HCT116 (cell line): ENCODE measurements at regions not wholly inside any gene's neighbourhood (a gene's known extent, or its start where the extent isn't known, plus 50 kb on each side); places are given as distances from the start of the nearest gene placed in this dataset.

Source experiments
- ATAC-seq: fragments of 200-7000 bp; cut with Tn5 transposase; 2 replicates; pipeline ENCODE4 v1.9.1; 2020; ENCODE audit warnings: mild to moderate bottlenecking, moderate library complexity
- BruUV-seq: library from RNA; stranded (reverse); fragments of 400-500 nt; replicated peaks from 2 replicates; lab custom pipeline; 2021; lab: Mats Ljungman, UMichigan
- CTCF ChIA-PET: fragments of 300-600 bp; sonication (Branson Sonifier 250); formaldehyde crosslinking; loops from one replicate; lab custom pipeline; 2021; ENCODE audit warnings: antibody characterized with exemption; lab: Charles Lee
- POLR2A ChIA-PET: fragments of 300-600, 350-600 bp; sonication (Branson Sonifier 250); formaldehyde crosslinking; loops from one replicate; lab custom pipeline; 2021; ENCODE audit warnings: antibody characterized with exemption; lab: Charles Lee
- RAD21 ChIA-PET, 2 experiments: fragments of 300-600 bp; sonication (Branson Sonifier 250); formaldehyde crosslinking; loops; one replicate each; lab custom pipeline; 2023; ENCODE audit warnings: low total read pairs in 2 of 2; ENCODE audit not compliant: uncharacterized antibody in 2 of 2, unreplicated experiment in 2 of 2, low non-redundant PET in 1 of 2; lab: Charles Lee
- DNase-seq: peaks from one replicate; pipeline ENCODE4 v3.0.0-alpha.2; 2010; ENCODE audit warnings: low read depth, low spot score
- H2AFZ ChIP-seq: fragments of 200-600 bp; shearing (Covaris generic), sonication (generic); 2 replicates; pipeline ENCODE4 v1.6.1; 2017; ENCODE audit warnings: low read depth, mixed run types, mixed read lengths, antibody characterized with exemption, low read length; ENCODE audit not compliant: poor library complexity, severe bottlenecking
- H3K27ac ChIP-seq: 2 replicates; pipeline ENCODE4 v1.5.1; 2012; ENCODE audit warnings: low read depth, low read length
- H3K27me3 ChIP-seq: fragments of 200-600 bp; sonication (generic); 2 replicates; pipeline ENCODE4 v1.6.1; 2016; ENCODE audit warnings: mixed run types, low read length, mixed read lengths; ENCODE audit not compliant: insufficient read depth
- H3K36me3 ChIP-seq, 2 experiments: fragments of 200-500 bp in 1 of 2; fragments of 200-600 bp in 1 of 2; sonication (Bioruptor generic) in 1 of 2; sonication (generic) in 1 of 2; 2 replicates each; pipeline versions ENCODE4 v1.5.1 to v1.6.1; 2014 to 2016; ENCODE audit warnings: low read length in 2 of 2, inconsistent platforms in 1 of 2, mixed read lengths in 1 of 2, mixed run types in 1 of 2; ENCODE audit not compliant: insufficient read depth in 2 of 2, control insufficient read depth in 1 of 2
- H3K4me1 ChIP-seq, 2 experiments: fragments of 200-600 bp in 1 of 2; sonication (generic) in 1 of 2; 2 replicates each; pipeline versions ENCODE4 v1.5.1 to v1.6.1; 2012 to 2017; ENCODE audit warnings: low read length in 2 of 2, inconsistent platforms in 1 of 2, mild to moderate bottlenecking in 1 of 2, mixed read lengths in 1 of 2, mixed run types in 1 of 2, moderate library complexity in 1 of 2; ENCODE audit not compliant: insufficient read depth in 2 of 2, control insufficient read depth in 1 of 2
- H3K4me2 ChIP-seq: fragments of 200-600 bp; sonication (generic); 2 replicates; pipeline ENCODE4 v1.6.1; 2017; ENCODE audit warnings: mixed run types, low read length, mixed read lengths
- H3K4me3 ChIP-seq, 2 experiments: fragments of 200-600 bp in 1 of 2; sonication (generic) in 1 of 2; replicated peaks in 1 of 2; 2 replicates each; pipeline ENCODE4 v1.5.1; 2011 to 2016; ENCODE audit warnings: low read length in 2 of 2, control low read depth in 1 of 2, low read depth in 1 of 2, mild to moderate bottlenecking in 1 of 2, mixed read lengths in 1 of 2, mixed run types in 1 of 2
- H3K79me2 ChIP-seq: fragments of 200-600 bp; sonication (generic); 2 replicates; pipeline ENCODE4 v1.6.1; 2017; ENCODE audit warnings: mild to moderate bottlenecking, mixed run types, low read length, moderate library complexity, mixed read lengths; ENCODE audit not compliant: insufficient read depth
- H3K9ac ChIP-seq: fragments of 200-600 bp; sonication (generic); 2 replicates; pipeline ENCODE4 v1.6.1; 2016; ENCODE audit warnings: low read length, mixed read lengths
- H3K9me2 ChIP-seq: fragments of 200-600 bp; sonication (generic), shearing (Covaris generic); 2 replicates; pipeline ENCODE4 v1.6.1; 2017; ENCODE audit warnings: mixed run types, mild to moderate bottlenecking, moderate library complexity; ENCODE audit not compliant: insufficient read depth
- H3K9me3 ChIP-seq, 2 experiments: fragments of 200-500 bp in 1 of 2; fragments of 200-600 bp in 1 of 2; sonication (Bioruptor generic) in 1 of 2; sonication (generic) in 1 of 2; 2 replicates each; pipeline ENCODE4 v1.6.1; 2014 to 2017; ENCODE audit warnings: low read length in 2 of 2, mixed read lengths in 2 of 2, inconsistent platforms in 1 of 2, low read depth in 1 of 2, mild to moderate bottlenecking in 1 of 2, mixed run types in 1 of 2, moderate library complexity in 1 of 2; ENCODE audit not compliant: control insufficient read depth in 1 of 2, insufficient read depth in 1 of 2
- H4K20me1 ChIP-seq: fragments of 200-600 bp; sonication (generic), shearing (Covaris generic); 2 replicates; pipeline ENCODE4 v1.6.1; 2017; ENCODE audit warnings: mixed run types, mild to moderate bottlenecking, moderate library complexity; ENCODE audit not compliant: insufficient read depth
- CEBPB ChIP-seq: IDR thresholded peaks from 2 replicates; pipeline ENCODE4 v1.6.1; 2012; ENCODE audit warnings: low read depth
- CTCF ChIP-seq, 3 experiments: fragments of 200-600 bp in 1 of 3; sonication (generic) in 1 of 3; IDR thresholded peaks in 2 of 3; conservative IDR thresholded peaks in 1 of 3; 2 replicates each; pipeline ENCODE4 v1.5.1; 2012 to 2017; ENCODE audit warnings: low read depth in 2 of 3, low read length in 2 of 3, antibody characterized with exemption in 1 of 3, borderline replicate concordance in 1 of 3, control low read depth in 1 of 3, mild to moderate bottlenecking in 1 of 3, mixed read lengths in 1 of 3, mixed run types in 1 of 3, moderate library complexity in 1 of 3; ENCODE audit not compliant: insufficient read depth in 1 of 3
- EZH2 ChIP-seq: fragments of 200-600 bp; sonication (generic); IDR thresholded peaks from 2 replicates; pipeline ENCODE4 v1.6.1; 2017; ENCODE audit warnings: antibody characterized with exemption, mixed run types
- JUND ChIP-seq: IDR thresholded peaks from 2 replicates; pipeline ENCODE4 v1.6.1; 2012
- MAX ChIP-seq: IDR thresholded peaks from 2 replicates; pipeline ENCODE4 v1.6.1; 2012
- RAD21 ChIP-seq: IDR thresholded peaks from 2 replicates; pipeline ENCODE4 v1.6.1; 2012; ENCODE audit warnings: low read depth, mild to moderate bottlenecking
- SIN3A ChIP-seq: IDR thresholded peaks from 2 replicates; pipeline ENCODE4 v1.6.1; 2012; ENCODE audit warnings: low read depth
- ZBTB33 ChIP-seq: IDR thresholded peaks from 2 replicates; pipeline ENCODE4 v1.6.1; 2011; ENCODE audit warnings: mild to moderate bottlenecking, low read length, moderate library complexity; ENCODE audit not compliant: insufficient replicate concordance; ENCODE audit errors: extremely low read depth
- ZNF274 ChIP-seq: fragments of 200-500 bp; sonication (Bioruptor generic); IDR thresholded peaks from 2 replicates; pipeline ENCODE4 v1.6.1; 2014; ENCODE audit warnings: mild to moderate bottlenecking, low read depth, low read length, inconsistent platforms
- intact Hi-C: fragments of 100-400 bp; cut with micrococcal nuclease; formaldehyde crosslinking; loops from 2 replicates; pipeline ENCODE4 v1.10.0; 2022

GRCh38 chr4:63036159-63036866 is 1372.9 kb downstream of the TECRL start:
- intact Hi-C loops = no loop called here
- H3K4me3 ChIP-seq = no peak overlapping the region
- ATAC-seq (no peak), DNase-seq (no peak)
- no peaks in the 10 kb centered on the region for H3K9me2 ChIP-seq
- H3K4me1 ChIP-seq = no peaks in the 10 kb centered on the region
- BruUV-seq = no TSS peak
- peaks cover 10 to 24% of the 10 kb centered on the region in 2 experiments; a peak in 2 of 4 replicates for H3K9me3 ChIP-seq
- H3K4me2 ChIP-seq = no peak overlapping the region
- H3K79me2 ChIP-seq = no peaks in the 10 kb centered on the region
- POLR2A ChIA-PET = no interaction called here
- TF ChIP-seq CEBPB = no peak
- TF ChIP-seq SIN3A = no peak
- TF ChIP-seq JUND = no peak
- no peak for TF ChIP-seq ZBTB33
- TF ChIP-seq ZNF274 = no peak
- TF ChIP-seq RAD21 = no peak
- TF ChIP-seq MAX = no peak
- TF ChIP-seq CTCF (IDR thresholded peaks at IDR 0.05 in 2 of 3, conservative IDR thresholded peaks at IDR 0.05 in 1 of 3; ENCODE audit: borderline replicate concordance in 1 of 3, insufficient read depth in 1 of 3, low read depth in 2 of 3, low read length in 2 of 3) = no peak
- no peak for TF ChIP-seq EZH2
- RAD21 ChIA-PET = no interaction called here
- H3K27ac ChIP-seq = no peak overlapping the region
- H3K9ac ChIP-seq = no peak overlapping the region
- no peaks in the 10 kb centered on the region for H3K27me3 ChIP-seq
- H4K20me1 ChIP-seq = no peaks in the 10 kb centered on the region
- no peaks in the 10 kb centered on the region for H3K36me3 ChIP-seq
- H2AFZ ChIP-seq = no peak overlapping the region
- CTCF ChIA-PET = no interaction called here
